Activated T-helper 2 cell treated with anti-CD3 and anti-CD28 coated beads, Interferon-gamma antibody, Interleukin-2, Interleukin-4, amounts not matched to agents 10 μg/mL and 5 μg/mL and 100 μg/mL, durations not matched to agents 14 hours and 24 hours and 36 hours (primary cell): ENCODE measurements at regions not wholly inside any gene's neighbourhood (a gene's known extent, or its start where the extent isn't known, plus 50 kb on each side); places are given as distances from the start of the nearest gene placed in this dataset.

ENCODE experiments used
- DNase-seq: peaks from one replicate; pipeline ENCODE4 v3.0.0; 2021; ENCODE audit warnings: low spot score
- H3K27ac Mint-ChIP-seq: one replicate; pipeline ENCODE4 v1.8.0; 2021; ENCODE audit warnings: mixed read lengths
- H3K27me3 Mint-ChIP-seq: one replicate; pipeline ENCODE4 v1.8.0; 2021; ENCODE audit warnings: low read depth, mixed read lengths
- H3K36me3 Mint-ChIP-seq: one replicate; pipeline ENCODE4 v1.8.0; 2021; ENCODE audit warnings: low read depth, mixed read lengths
- H3K4me1 Mint-ChIP-seq: one replicate; pipeline ENCODE4 v1.8.0; 2021; ENCODE audit warnings: low read depth, mixed read lengths
- H3K4me3 Mint-ChIP-seq: one replicate; pipeline ENCODE4 v1.8.0; 2021; ENCODE audit warnings: low read depth, mild to moderate bottlenecking, moderate library complexity, mixed read lengths
- H3K9me3 Mint-ChIP-seq: one replicate; pipeline ENCODE4 v1.8.0; 2021; ENCODE audit warnings: mixed read lengths
- intact Hi-C: fragments of 100-400 bp; cut with micrococcal nuclease; formaldehyde crosslinking; loops from one replicate; pipeline ENCODE4 v1.15.1; 2023

- Mint-ChIP-seq H3K36me3 (no peaks in the 10 kb centered on the region), H3K27me3 (no peaks in the 10 kb centered on the region), H3K9me3 (peaks cover 35% of the 10 kb centered on the region), H3K27ac (no peak overlapping the region), H3K4me1 (no peaks in the 10 kb centered on the region), H3K4me3 (no peak overlapping the region)
- intact Hi-C loops, result no loop called here
- no peak for DNase-seq
Observed at GRCh38 chr7:54476609-54477008, 65.6 kb upstream of the VSTM2A start.

- no peak overlapping the region for H3K27ac Mint-ChIP-seq
- intact Hi-C loops, result no loop called here
Observed at GRCh38 chr7:54477083-54477482, 65.1 kb upstream of the VSTM2A start.

GRCh38 chr7:54483523-54483922 is 58.7 kb upstream of the VSTM2A start:
- Mint-ChIP-seq H3K4me3 (no peak overlapping the region), H3K4me1 (no peaks in the 10 kb centered on the region), H3K9me3 (peaks cover 43% of the 10 kb centered on the region)

More at GRCh38 chr7:54477083-54477482, 65.1 kb upstream of the VSTM2A start:
- Mint-ChIP-seq H3K27me3 (no peaks in the 10 kb centered on the region), H3K36me3 (no peaks in the 10 kb centered on the region), H3K9me3 (peaks cover 30% of the 10 kb centered on the region), H3K4me3 (no peak overlapping the region), H3K4me1 (no peaks in the 10 kb centered on the region)
- no peak for DNase-seq

GRCh38 chr7:54485044-54485443 is 57.1 kb upstream of the VSTM2A start:
- peaks cover 45% of the 10 kb centered on the region for H3K9me3 Mint-ChIP-seq
- intact Hi-C loops, result no loop called here
- no peaks in the 10 kb centered on the region for H3K36me3 Mint-ChIP-seq
- H3K27ac Mint-ChIP-seq, result no peak overlapping the region
- H3K4me1 Mint-ChIP-seq, result no peaks in the 10 kb centered on the region
- no peaks in the 10 kb centered on the region for H3K27me3 Mint-ChIP-seq
- no peak overlapping the region for H3K4me3 Mint-ChIP-seq
- no peak for DNase-seq

More at GRCh38 chr7:54483523-54483922, 58.7 kb upstream of the VSTM2A start:
- H3K36me3 Mint-ChIP-seq, result no peaks in the 10 kb centered on the region
- intact Hi-C loops, result no loop called here
- no peak overlapping the region for H3K27ac Mint-ChIP-seq
- H3K27me3 Mint-ChIP-seq, result no peaks in the 10 kb centered on the region
- DNase-seq, result no peak
